BE2C (cell line): ENCODE measurements at regions not wholly inside any gene's neighbourhood (a gene's known extent, or its start where the extent isn't known, plus 50 kb on each side); places are given as distances from the start of the nearest gene placed in this dataset.

Source experiments
- DNase-seq: peaks from one replicate; pipeline ENCODE4 v3.0.0-alpha.2; 2020
- H3K27me3 ChIP-seq: fragments of 250-450 bp; sonication (Bioruptor Pico); 2 replicates; pipeline ENCODE4 v1.5.1; 2020; ENCODE audit warnings: mild to moderate bottlenecking
- H3K36me3 ChIP-seq: fragments of 250-450 bp; sonication (Bioruptor Pico); 2 replicates; pipeline ENCODE4 v1.5.1; 2020; ENCODE audit warnings: mild to moderate bottlenecking
- H3K4me1 ChIP-seq: fragments of 250-450 bp; sonication (Bioruptor Pico); 2 replicates; pipeline ENCODE4 v1.5.1; 2020
- H3K4me3 ChIP-seq: 2 replicates; pipeline ENCODE4 v1.5.1; 2011; ENCODE audit warnings: low read depth, low read length
- H3K9me3 ChIP-seq: fragments of 250-450 bp; sonication (Bioruptor Pico); 2 replicates; pipeline ENCODE4 v1.5.1; 2020
- TF ChIP-seq, protein P1 (sequence below): IDR thresholded peaks from 2 replicates; pipeline ENCODE4 v1.5.1; 2012; ENCODE audit warnings: mild to moderate bottlenecking, low read depth, low read length

DNA sequence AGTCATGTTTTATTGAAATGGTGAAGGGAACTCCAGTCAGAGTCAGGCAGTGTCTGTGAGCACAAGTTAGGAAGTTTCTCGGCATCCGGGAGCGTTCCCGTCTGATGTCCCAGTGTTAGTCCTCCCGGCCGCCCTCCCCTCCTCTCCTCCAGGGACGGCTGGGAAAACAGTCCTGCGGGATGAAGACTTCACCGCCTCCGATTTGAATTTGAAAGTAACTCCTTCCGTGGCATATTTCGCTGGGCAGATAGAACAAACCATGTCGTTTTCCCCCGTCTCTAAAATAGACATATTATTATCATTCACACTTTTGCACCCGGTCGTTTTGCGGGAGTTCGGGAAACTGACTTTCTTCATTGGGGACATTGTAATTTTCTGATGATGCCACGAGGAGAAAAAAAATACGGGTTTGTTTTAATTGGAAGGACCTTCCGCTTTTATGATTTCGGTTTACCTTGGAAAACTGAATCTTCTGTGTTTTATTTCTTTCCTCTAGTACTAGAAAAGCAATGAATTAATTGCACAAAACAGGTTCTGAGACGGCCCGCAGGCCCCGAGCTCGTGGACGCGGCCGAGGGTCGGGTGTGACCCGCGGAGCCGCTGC, 76.6 kb downstream of the ZIC5 start:
- Histone ChIP-seq H3K27me3 (no peaks in the 10 kb centered on the region), H3K36me3 (no peaks in the 10 kb centered on the region), H3K9me3 (no peaks in the 10 kb centered on the region), H3K4me1 (no peaks in the 10 kb centered on the region), H3K4me3 (peak overlapping the region; percentile 19)
- TF ChIP-seq, protein P1, sequence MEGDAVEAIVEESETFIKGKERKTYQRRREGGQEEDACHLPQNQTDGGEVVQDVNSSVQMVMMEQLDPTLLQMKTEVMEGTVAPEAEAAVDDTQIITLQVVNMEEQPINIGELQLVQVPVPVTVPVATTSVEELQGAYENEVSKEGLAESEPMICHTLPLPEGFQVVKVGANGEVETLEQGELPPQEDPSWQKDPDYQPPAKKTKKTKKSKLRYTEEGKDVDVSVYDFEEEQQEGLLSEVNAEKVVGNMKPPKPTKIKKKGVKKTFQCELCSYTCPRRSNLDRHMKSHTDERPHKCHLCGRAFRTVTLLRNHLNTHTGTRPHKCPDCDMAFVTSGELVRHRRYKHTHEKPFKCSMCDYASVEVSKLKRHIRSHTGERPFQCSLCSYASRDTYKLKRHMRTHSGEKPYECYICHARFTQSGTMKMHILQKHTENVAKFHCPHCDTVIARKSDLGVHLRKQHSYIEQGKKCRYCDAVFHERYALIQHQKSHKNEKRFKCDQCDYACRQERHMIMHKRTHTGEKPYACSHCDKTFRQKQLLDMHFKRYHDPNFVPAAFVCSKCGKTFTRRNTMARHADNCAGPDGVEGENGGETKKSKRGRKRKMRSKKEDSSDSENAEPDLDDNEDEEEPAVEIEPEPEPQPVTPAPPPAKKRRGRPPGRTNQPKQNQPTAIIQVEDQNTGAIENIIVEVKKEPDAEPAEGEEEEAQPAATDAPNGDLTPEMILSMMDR = no peak
- no peak for DNase-seq

DNA sequence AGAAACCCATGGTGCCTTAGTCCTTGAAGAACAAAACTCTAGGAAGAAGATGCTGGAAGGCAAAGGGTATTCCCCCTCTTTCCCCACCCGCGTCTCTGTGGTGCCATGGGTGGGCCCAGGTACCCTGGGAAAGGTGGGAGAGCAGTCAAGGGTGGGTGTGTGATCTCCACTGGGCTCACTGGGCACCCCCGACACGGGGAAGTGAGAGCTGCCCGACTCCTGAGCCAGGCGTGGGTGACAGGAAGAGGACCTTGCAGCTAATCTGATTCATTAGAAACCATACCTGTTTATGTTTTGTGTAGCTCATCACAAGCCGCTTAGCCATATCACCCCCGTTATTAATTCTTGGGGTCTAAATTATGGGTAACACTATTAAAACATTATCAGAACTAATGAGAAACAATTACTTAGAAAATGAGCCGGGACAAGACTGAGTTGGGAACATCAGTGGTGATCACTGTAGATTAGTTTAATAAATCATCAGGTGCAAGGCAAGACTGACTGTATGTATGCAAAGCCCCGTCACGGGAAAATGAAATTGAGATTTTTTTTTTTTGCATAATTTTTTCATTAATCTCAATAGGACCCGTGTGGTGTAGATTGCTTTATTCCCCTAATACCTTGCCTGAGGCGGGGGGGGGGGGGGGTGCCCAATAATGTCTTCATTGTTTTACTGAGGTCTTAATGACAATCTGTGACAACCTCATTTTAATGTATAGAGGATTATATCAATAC, 77.3 kb downstream of the ZIC5 start:
- Histone ChIP-seq H3K4me3 (no peak overlapping the region), H3K36me3 (no peaks in the 10 kb centered on the region), H3K4me1 (no peaks in the 10 kb centered on the region), H3K9me3 (no peaks in the 10 kb centered on the region), H3K27me3 (no peaks in the 10 kb centered on the region)
- TF ChIP-seq, protein P1 = no peak
- no peak for DNase-seq

DNA sequence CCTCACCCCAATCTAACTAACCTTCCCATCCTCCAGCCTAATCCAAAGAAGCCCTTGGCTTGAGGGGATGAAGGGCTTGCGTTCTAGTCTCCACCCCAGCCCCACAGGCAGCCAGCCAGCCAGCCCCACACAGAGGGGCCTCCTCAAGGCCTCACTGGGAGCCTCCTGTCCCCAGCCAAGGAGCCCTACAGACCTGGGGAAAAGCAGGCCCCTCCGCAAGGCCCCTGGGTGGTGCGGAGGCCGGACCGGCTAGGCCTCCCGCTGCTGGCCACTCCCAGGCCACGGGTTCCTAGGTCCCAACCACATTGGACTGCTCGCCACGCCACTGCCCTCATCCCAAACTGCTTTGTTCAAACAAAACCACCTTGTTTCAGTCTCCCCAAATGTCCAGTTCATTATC, 78.0 kb downstream of the ZIC5 start:
- Histone ChIP-seq H3K9me3 (no peaks in the 10 kb centered on the region), H3K4me3 (no peak overlapping the region), H3K27me3 (no peaks in the 10 kb centered on the region), H3K36me3 (no peaks in the 10 kb centered on the region), H3K4me1 (no peaks in the 10 kb centered on the region)
- no peak for DNase-seq
- TF ChIP-seq, protein P1 = no peak

DNA sequence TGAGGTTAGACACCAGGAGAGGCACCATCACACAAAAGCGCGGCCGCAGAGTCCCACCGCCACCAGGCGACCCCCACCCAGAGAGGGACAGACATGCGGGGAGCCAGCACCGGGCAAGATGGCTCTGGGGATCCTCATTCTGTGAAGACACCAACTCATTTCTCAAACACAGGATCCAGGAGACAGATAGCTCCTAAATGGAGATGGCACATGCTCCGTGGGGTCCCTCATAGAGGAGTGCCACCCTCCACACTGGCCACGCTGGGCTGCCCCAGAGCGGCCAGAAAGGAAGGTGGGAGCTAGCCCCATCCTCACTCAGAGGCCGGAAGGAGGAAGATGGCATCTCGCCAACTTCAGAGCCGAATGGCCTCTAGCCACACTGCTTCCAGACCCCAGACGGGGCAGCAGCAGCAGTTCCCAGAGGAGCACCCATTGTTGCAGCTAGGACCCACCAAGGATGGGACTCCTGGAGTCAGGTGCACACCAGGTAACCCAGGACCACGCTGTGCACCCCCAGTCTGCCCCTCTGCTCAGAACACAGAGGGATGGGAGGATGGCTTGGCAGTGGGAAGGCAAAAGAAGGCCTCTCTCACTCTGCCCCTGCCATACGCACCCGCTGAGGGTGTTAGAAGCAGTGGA, 78.6 kb downstream of the ZIC5 start:
- DNase-seq = no peak
- Histone ChIP-seq H3K4me3 (no peak overlapping the region), H3K27me3 (no peaks in the 10 kb centered on the region), H3K9me3 (no peaks in the 10 kb centered on the region), H3K4me1 (no peaks in the 10 kb centered on the region), H3K36me3 (no peaks in the 10 kb centered on the region)
- TF ChIP-seq, protein P1 = no peak

DNA sequence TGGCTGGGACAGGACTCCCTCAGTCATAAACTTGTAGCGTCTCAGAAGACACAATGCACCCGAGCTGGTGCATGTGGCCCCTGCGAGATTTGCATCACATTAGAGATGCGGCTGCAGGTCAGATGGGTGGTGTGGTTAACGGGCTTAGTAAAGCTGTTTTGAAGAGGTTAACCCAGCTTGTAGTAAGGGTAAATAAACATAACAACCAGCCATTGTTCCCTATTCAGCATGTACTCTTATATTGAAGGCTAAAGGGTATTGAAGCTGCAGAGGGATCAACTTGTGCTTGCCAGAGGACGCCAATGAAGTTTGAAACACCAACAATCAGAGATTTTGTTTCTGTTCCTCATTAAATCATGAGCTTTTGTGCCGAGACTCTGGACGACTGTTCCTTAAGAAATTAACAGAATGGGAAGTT, 79.4 kb downstream of the ZIC5 start:
- no peaks in the 10 kb centered on the region for H3K9me3 ChIP-seq
- H3K27me3 ChIP-seq = no peaks in the 10 kb centered on the region
- DNase-seq = no peak
- no peaks in the 10 kb centered on the region for H3K4me1 ChIP-seq
- no peak overlapping the region for H3K4me3 ChIP-seq
- no peaks in the 10 kb centered on the region for H3K36me3 ChIP-seq
- TF ChIP-seq, protein P1 = no peak

DNA sequence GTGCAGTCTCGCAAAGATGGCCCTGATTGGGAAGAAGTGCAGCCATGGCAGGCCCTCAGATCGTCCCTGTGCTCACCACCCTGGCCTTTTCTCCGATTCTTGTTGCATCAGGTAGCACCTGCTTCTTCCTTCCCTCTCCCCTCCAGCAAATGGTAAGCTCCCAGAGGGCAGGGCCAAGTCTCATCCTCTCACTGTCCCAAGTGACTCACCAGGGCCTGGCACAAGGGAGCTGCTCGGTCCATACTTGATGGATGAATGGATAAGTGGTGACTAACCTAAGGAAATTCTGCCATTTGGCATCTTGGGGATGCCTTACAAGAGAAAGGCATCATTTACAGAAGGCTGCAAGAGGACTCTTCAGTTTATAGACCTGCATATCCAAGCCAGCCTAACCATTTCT, 84.9 kb downstream of the ZIC5 start:
- Histone ChIP-seq H3K9me3 (no peaks in the 10 kb centered on the region), H3K4me3 (no peak overlapping the region), H3K4me1 (no peaks in the 10 kb centered on the region), H3K36me3 (no peaks in the 10 kb centered on the region), H3K27me3 (no peaks in the 10 kb centered on the region)
- TF ChIP-seq, protein P1 = no peak
- no peak for DNase-seq
